Cardiac fibroblast (primary cell): ENCODE measurements at regions not wholly inside any gene's neighbourhood (a gene's known extent, or its start where the extent isn't known, plus 50 kb on each side); places are given as distances from the start of the nearest gene placed in this dataset.

Experiments
- DNase-seq, 2 donors: peaks; one replicate each; pipeline versions ENCODE4 v3.0.0 to v3.0.0-alpha.2; 2010; ENCODE audit warnings: low read depth in 2 of 2
- H3K4me3 ChIP-seq, 2 donors: replicated peaks in 1 of 2; 1 replicate in 1 of 2; 2 replicates in 1 of 2; pipeline ENCODE4 v1.5.1; 2011; ENCODE audit warnings: low read depth in 2 of 2, low read length in 2 of 2, mild to moderate bottlenecking in 2 of 2, moderate library complexity in 1 of 2
- TF ChIP-seq, protein P1 (sequence below): IDR thresholded peaks from one replicate; pipeline ENCODE4 v1.5.1; 2011; ENCODE audit warnings: low read depth, mild to moderate bottlenecking, low read length, inconsistent platforms

DNA sequence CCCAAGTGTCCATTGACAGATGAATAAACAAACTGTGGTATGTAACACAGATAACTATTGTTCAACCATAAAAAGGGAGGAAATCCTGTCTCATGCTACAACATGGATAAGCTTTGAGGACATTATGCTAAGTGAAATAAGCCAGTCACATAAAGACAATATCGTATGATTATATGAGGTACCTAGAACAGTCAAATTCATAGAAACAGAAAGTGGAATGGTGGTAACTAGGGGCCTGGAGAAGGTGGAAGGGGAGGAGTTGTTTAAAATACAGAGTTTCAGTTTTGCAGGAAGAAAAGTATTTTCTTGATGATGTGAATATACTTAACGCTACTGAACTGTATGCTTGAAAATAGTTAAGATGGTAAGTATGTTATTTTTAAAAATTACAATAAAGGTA, 304.6 kb upstream of the CXCR4 start:
- no peak overlapping the region for H3K4me3 ChIP-seq
- no peak for DNase-seq
- TF ChIP-seq, protein P1, sequence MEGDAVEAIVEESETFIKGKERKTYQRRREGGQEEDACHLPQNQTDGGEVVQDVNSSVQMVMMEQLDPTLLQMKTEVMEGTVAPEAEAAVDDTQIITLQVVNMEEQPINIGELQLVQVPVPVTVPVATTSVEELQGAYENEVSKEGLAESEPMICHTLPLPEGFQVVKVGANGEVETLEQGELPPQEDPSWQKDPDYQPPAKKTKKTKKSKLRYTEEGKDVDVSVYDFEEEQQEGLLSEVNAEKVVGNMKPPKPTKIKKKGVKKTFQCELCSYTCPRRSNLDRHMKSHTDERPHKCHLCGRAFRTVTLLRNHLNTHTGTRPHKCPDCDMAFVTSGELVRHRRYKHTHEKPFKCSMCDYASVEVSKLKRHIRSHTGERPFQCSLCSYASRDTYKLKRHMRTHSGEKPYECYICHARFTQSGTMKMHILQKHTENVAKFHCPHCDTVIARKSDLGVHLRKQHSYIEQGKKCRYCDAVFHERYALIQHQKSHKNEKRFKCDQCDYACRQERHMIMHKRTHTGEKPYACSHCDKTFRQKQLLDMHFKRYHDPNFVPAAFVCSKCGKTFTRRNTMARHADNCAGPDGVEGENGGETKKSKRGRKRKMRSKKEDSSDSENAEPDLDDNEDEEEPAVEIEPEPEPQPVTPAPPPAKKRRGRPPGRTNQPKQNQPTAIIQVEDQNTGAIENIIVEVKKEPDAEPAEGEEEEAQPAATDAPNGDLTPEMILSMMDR, result no peak

DNA sequence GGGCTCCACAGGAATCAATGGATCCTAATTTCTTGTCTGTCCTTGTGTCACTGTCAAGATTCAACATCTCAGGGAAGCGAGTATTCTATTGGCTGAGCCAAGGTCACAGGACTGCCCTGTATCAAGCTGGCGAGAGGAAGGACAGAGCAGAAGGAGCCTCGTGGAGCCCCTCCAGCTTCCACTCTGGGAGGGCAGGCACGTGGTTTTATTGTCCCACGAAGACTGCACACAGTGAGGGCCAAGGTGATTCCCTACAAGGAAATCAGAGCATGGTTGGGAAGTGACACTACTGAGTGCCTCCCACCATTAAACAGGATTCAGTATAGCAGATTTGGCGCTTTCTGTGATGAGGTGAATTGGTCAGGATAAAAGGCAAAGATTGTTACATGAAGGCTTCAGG, 302.4 kb upstream of the CXCR4 start:
- H3K4me3 ChIP-seq, result no peak overlapping the region
- TF ChIP-seq, protein P1, result no peak

DNA sequence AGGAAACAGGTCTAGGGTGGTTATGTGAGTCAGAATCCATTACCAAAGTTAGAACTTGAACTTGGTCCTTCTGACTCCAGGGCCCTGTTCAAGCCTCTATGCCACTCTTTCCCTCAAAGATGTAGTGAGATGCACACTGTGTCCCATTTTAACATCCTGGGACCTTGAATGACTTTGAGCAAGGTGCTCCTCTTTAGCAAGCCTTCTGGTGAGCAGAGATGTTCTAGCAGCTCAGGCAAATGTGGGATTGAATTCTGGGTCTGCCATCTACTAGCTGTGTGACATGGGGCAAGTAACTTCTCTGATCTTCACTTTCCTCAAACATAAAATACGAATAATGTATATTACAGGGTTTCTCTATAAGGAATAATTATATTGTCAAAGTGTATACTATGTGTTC, 294.0 kb upstream of the CXCR4 start:
- no peak for DNase-seq
- TF ChIP-seq, protein P1, result no peak
- no peak overlapping the region for H3K4me3 ChIP-seq

More for the DNA sequence above, 302.4 kb upstream of the CXCR4 start:
- no peak for DNase-seq

DNA sequence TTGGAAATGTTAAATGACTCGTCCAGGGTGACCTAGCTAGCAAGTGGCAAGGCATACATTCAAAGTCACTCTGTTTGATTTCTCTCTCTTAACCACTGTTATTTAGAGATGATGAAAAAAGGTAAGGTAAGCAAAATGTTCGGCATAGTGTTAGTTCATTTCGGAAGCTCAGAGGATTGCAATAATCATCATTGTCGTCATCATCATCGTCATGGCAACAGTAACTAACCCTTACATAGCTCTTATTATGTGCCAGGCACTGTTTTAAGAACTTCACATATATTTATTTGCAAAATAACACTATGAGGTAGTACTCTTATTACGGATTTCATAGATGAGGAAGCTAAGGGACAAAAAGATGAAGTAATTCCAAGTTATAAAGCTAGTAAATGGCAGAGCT, 292.7 kb upstream of the CXCR4 start:
- no peak for DNase-seq
- H3K4me3 ChIP-seq, result no peak overlapping the region
- TF ChIP-seq, protein P1, result no peak

DNA sequence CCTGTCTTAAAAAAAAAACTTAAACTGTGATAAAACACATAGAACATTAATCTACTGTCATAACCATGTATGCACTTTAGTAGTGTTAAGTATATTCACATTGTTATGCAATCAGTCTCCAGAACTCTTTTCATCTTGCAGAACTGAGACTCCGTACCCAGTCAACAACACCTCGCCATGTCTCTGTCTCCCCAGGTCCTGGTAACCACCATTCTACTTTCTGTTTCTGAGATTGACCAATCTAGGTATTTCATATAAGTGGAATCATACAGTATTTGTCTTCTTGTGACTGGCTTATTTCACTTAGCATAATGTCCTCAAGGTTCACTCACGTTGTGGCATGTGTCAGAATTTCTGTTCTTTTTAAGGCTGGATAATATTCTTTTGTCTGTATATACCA, 290.8 kb upstream of the CXCR4 start:
- no peak for DNase-seq
- H3K4me3 ChIP-seq, result no peak overlapping the region
- TF ChIP-seq, protein P1, result no peak

DNA sequence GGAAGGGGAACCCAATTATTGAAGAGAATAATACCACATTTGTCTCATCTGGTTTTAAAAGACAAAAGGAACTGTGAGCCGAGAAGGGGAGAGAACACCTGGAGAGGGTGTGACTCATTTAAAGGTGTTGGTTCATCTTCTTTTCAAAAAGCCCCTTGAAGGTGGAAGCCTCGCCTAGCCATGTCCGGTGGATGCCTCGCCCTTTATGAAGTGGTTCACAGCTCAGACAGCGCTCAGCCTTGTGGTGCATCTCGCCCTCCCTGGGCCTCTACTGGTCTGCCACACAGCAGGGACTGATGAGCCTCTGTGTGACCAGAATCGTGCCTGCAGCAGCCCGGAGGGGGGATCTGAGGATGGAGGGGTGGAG, 290.0 kb upstream of the CXCR4 start:
- TF ChIP-seq, protein P1, result no peak
- no peak for DNase-seq
- no peak overlapping the region for H3K4me3 ChIP-seq
